ENCODE measurements at regions not wholly inside any gene's neighbourhood (a gene's known extent, or its start where the extent isn't known, plus 50 kb on each side); places are given as distances from the start of the nearest gene placed in this dataset.
A peak's percentile ranks its signal among the peaks of the same experiment; 100 is the strongest.

GRCh38 chr13:95367309-95367843 lies 66.1 kb upstream of the ABCC4 start:
- TF ChIP-seq CTCF (IDR thresholded peaks at IDR 0.05) (no peak), POLR2A (IDR thresholded peaks at IDR 0.05) (no peak)
- DNase-seq: no peak
- intact Hi-C loops (cut with DNase I; ENCODE audit: low total_unique reads): no loop called here
- WGBS, 2 donors: 57 to 62% methylated on average over 6 of the region's 6 CpGs
- no peaks in the 10 kb centered on the region for H3K4me1 ChIP-seq
- no peaks in the 10 kb centered on the region for H3K36me3 ChIP-seq (ENCODE audit: low read depth, missing control alignments)
- no peaks in the 10 kb centered on the region for H3K9me3 ChIP-seq
- no peak overlapping the region for H3K27ac ChIP-seq
- H3K4me3 ChIP-seq: no peak overlapping the region
- no peaks in the 10 kb centered on the region for H3K27me3 ChIP-seq

GRCh38 chr13:95368998-95369397 lies 67.7 kb upstream of the ABCC4 start:
- no peak overlapping the region for H3K4me3 ChIP-seq
- no peak overlapping the region for H3K27ac ChIP-seq
- no peaks in the 10 kb centered on the region for H3K4me1 ChIP-seq
- no peaks in the 10 kb centered on the region for H3K9me3 ChIP-seq
- TF ChIP-seq CTCF (IDR thresholded peaks at IDR 0.05) (no peak), POLR2A (IDR thresholded peaks at IDR 0.05) (no peak)
- H3K36me3 ChIP-seq (ENCODE audit: low read depth, missing control alignments): no peaks in the 10 kb centered on the region
- no peak for DNase-seq
- intact Hi-C loops (cut with DNase I; ENCODE audit: low total_unique reads): no loop called here
- WGBS, 2 donors: 82 to 94% methylated on average over 4 of the region's 4 CpGs
- H3K27me3 ChIP-seq: no peaks in the 10 kb centered on the region

GRCh38 chr13:95375706-95376105 lies 74.5 kb upstream of the ABCC4 start:
- TF ChIP-seq CTCF (IDR thresholded peaks at IDR 0.05) (no peak), POLR2A (IDR thresholded peaks at IDR 0.05) (no peak)
- Histone ChIP-seq H3K9me3 (no peaks in the 10 kb centered on the region), H3K4me1 (peaks cover 5% of the 10 kb centered on the region), H3K36me3 (ENCODE audit: low read depth, missing control alignments) (no peaks in the 10 kb centered on the region), H3K4me3 (no peak overlapping the region), H3K27ac (no peak overlapping the region), H3K27me3 (no peaks in the 10 kb centered on the region)
- 0% methylated on average over 1 of the region's 1 CpG for WGBS, 2 donors
- no peak for DNase-seq
- intact Hi-C loops (cut with DNase I; ENCODE audit: low total_unique reads): no loop called here

GRCh38 chr13:95378603-95379002 lies 77.4 kb upstream of the ABCC4 start:
- no peaks in the 10 kb centered on the region for H3K27me3 ChIP-seq
- peaks cover 9% of the 10 kb centered on the region for H3K4me1 ChIP-seq
- intact Hi-C loops (cut with DNase I; ENCODE audit: low total_unique reads): no loop called here
- WGBS, 2 donors: 93 to 100% methylated on average over 1 of the region's 1 CpG
- no peaks in the 10 kb centered on the region for H3K36me3 ChIP-seq (ENCODE audit: low read depth, missing control alignments)
- no peaks in the 10 kb centered on the region for H3K9me3 ChIP-seq
- no peak overlapping the region for H3K4me3 ChIP-seq
- no peak overlapping the region for H3K27ac ChIP-seq
- DNase-seq: no peak
- no peak for TF ChIP-seq POLR2A (IDR thresholded peaks at IDR 0.05)
- TF ChIP-seq CTCF (IDR thresholded peaks at IDR 0.05): no peak

GRCh38 chr13:95380468-95381211 lies 79.4 kb upstream of the ABCC4 start:
- no peak overlapping the region for H3K4me3 ChIP-seq
- H3K4me1 ChIP-seq: peaks cover 9% of the 10 kb centered on the region
- DNase-seq: peak; percentile 87
- intact Hi-C loops (cut with DNase I; ENCODE audit: low total_unique reads): no loop called here
- no peak overlapping the region for H3K27ac ChIP-seq
- TF ChIP-seq CTCF (IDR thresholded peaks at IDR 0.05) (peak; percentile 62 to 66 (median 64)), POLR2A (IDR thresholded peaks at IDR 0.05) (no peak)
- no peaks in the 10 kb centered on the region for H3K9me3 ChIP-seq
- 35% methylated on average over 14 of the region's 14 CpGs for WGBS, 2 donors
- H3K27me3 ChIP-seq: no peaks in the 10 kb centered on the region
- H3K36me3 ChIP-seq (ENCODE audit: low read depth, missing control alignments): no peaks in the 10 kb centered on the region

Measured in testis (tissue), 2 donors.